Gastrocnemius medialis (tissue), 4 donors: ENCODE measurements at regions not wholly inside any gene's neighbourhood (a gene's known extent, or its start where the extent isn't known, plus 50 kb on each side); places are given as distances from the start of the nearest gene placed in this dataset.

Experiments used
- ATAC-seq, 2 donors: fragments of 150-250 bp; one replicate each; pipeline ENCODE4 v1.9.1; 2016
- DNase-seq, 2 donors: peaks; one replicate each; pipeline ENCODE4 v3.0.0-alpha.2; 2019
- H3K27ac ChIP-seq, 4 donors: fragments of 200-600 bp; sonication (generic); 1 replicate in 1 of 4; 2 replicates in 3 of 4; pipeline ENCODE4 v1.5.1; 2016 to 2018; ENCODE audit warnings: mild to moderate bottlenecking in 2 of 4, moderate library complexity in 1 of 4
- H3K27me3 ChIP-seq, 3 donors: fragments of 200-600 bp; sonication (generic) in 2 of 3; 1 replicate in 1 of 3; 2 replicates in 2 of 3; pipeline versions ENCODE4 v1.5.1 to v1.6.0; 2016 to 2019; ENCODE audit warnings: mild to moderate bottlenecking in 1 of 3, moderate library complexity in 1 of 3
- H3K36me3 ChIP-seq, 2 donors: fragments of 200-600 bp; sonication (generic) in 1 of 2; one replicate each; pipeline ENCODE4 v1.5.1; 2017 to 2018
- H3K4me1 ChIP-seq, 2 donors: fragments of 200-600 bp; sonication (generic) in 1 of 2; one replicate each; pipeline ENCODE4 v1.5.1; 2016 to 2017; ENCODE audit warnings: mild to moderate bottlenecking in 2 of 2
- H3K4me3 ChIP-seq, 4 donors: fragments of 200-600 bp; sonication (generic) in 3 of 4; 1 replicate in 1 of 4; 2 replicates in 3 of 4; pipeline ENCODE4 v1.5.1; 2016 to 2019; ENCODE audit warnings: mild to moderate bottlenecking in 2 of 4
- H3K9me3 ChIP-seq, 3 donors: fragments of 200-600 bp; sonication (generic) in 2 of 3; 1 replicate in 1 of 3; 2 replicates in 2 of 3; pipeline ENCODE4 v1.5.1; 2016 to 2019
- CTCF ChIP-seq, 5 experiments: fragments of 450-650 bp in 3 of 5; fragments of 200-600 bp in 2 of 5; sonication (generic) in 2 of 5; IDR thresholded peaks in 4 of 5; conservative IDR thresholded peaks in 1 of 5; 1 replicate in 4 of 5; 2 replicates in 1 of 5; pipeline ENCODE4 v1.5.1; 2016 to 2019; ENCODE audit warnings: antibody characterized with exemption in 5 of 5, mild to moderate bottlenecking in 3 of 5, moderate library complexity in 3 of 5
- POLR2A ChIP-seq, 2 donors: fragments of 450-650 bp; IDR thresholded peaks; one replicate each; pipeline ENCODE4 v1.6.1; 2017; ENCODE audit warnings: antibody characterized with exemption in 2 of 2, mild to moderate bottlenecking in 2 of 2, moderate library complexity in 2 of 2
- in situ Hi-C, 4 donors: fragments of 200-750 bp; cut with MboI; loops; one replicate each; pipeline versions ENCODE4 v1.15.0 to v1.8.0; 2017; ENCODE audit warnings: low sequenced_read_pairs in 4 of 4
- intact Hi-C: fragments of 100-400 bp; cut with DNase I; formaldehyde crosslinking; loops from one replicate; pipeline ENCODE4 v1.15.1; 2023; ENCODE audit warnings: low total_unique reads

- TF ChIP-seq POLR2A (IDR thresholded peaks at IDR 0.05) (no peak), CTCF (IDR thresholded peaks at IDR 0.05 in 4 of 5, conservative IDR thresholded peaks at IDR 0.05 in 1 of 5) (no peak)
- no peak overlapping the region for H3K4me3 ChIP-seq
- H3K9me3 ChIP-seq, result no peaks in the 10 kb centered on the region
- DNase-seq (no peak), ATAC-seq (no peak)
- in situ Hi-C loops, result no loop called here
- H3K27ac ChIP-seq, result no peak overlapping the region
- intact Hi-C loops, result no loop called here
- H3K27me3 ChIP-seq, result peaks cover 5 to 22% (median 12%) of the 10 kb centered on the region in 3 donors
- no peaks in the 10 kb centered on the region for H3K4me1 ChIP-seq
- no peaks in the 10 kb centered on the region for H3K36me3 ChIP-seq
Observed at GRCh38 chr11:70647188-70648166, 249.1 kb downstream of the CTTN start.

GRCh38 chr11:70650075-70650909, 252.0 kb downstream of the CTTN start:
- no peaks in the 10 kb centered on the region for H3K36me3 ChIP-seq
- TF ChIP-seq CTCF (IDR thresholded peaks at IDR 0.05 in 4 of 5, conservative IDR thresholded peaks at IDR 0.05 in 1 of 5), result no peak
- TF ChIP-seq POLR2A (IDR thresholded peaks at IDR 0.05), result no peak
- no peak for DNase-seq
- H3K4me3 ChIP-seq, result no peak overlapping the region
- in situ Hi-C loops (no loop called here), intact Hi-C loops (no loop called here)
- ATAC-seq, result no peak
- no peaks in the 10 kb centered on the region for H3K4me1 ChIP-seq
- H3K9me3 ChIP-seq, result no peaks in the 10 kb centered on the region
- H3K27ac ChIP-seq, result no peak overlapping the region
- H3K27me3 ChIP-seq, result peaks cover 3 to 5% (median 3%) of the 10 kb centered on the region in 3 donors

GRCh38 chr11:70651031-70651430, 252.7 kb downstream of the CTTN start:
- no peaks in the 10 kb centered on the region for H3K4me1 ChIP-seq
- no peaks in the 10 kb centered on the region for H3K9me3 ChIP-seq
- in situ Hi-C loops, result no loop called here
- H3K27ac ChIP-seq, result no peak overlapping the region
- H3K27me3 ChIP-seq, result peaks cover 0 to 3% (median 3%) of the 10 kb centered on the region in 3 donors
- intact Hi-C loops, result no loop called here
- no peak for DNase-seq
- no peak for ATAC-seq
- no peak overlapping the region for H3K4me3 ChIP-seq
- TF ChIP-seq POLR2A (IDR thresholded peaks at IDR 0.05) (no peak), CTCF (IDR thresholded peaks at IDR 0.05 in 4 of 5, conservative IDR thresholded peaks at IDR 0.05 in 1 of 5) (no peak)
- no peaks in the 10 kb centered on the region for H3K36me3 ChIP-seq

- Histone ChIP-seq H3K36me3 (no peaks in the 10 kb centered on the region), H3K4me3 (no peak overlapping the region), H3K27ac (no peak overlapping the region), H3K27me3 (no peaks in the 10 kb centered on the region), H3K9me3 (no peaks in the 10 kb centered on the region), H3K4me1 (no peaks in the 10 kb centered on the region)
- DNase-seq (no peak), ATAC-seq (no peak)
- intact Hi-C loops (no loop called here), in situ Hi-C loops (no loop called here)
- no peak for TF ChIP-seq CTCF (IDR thresholded peaks at IDR 0.05 in 4 of 5, conservative IDR thresholded peaks at IDR 0.05 in 1 of 5)
- no peak for TF ChIP-seq POLR2A (IDR thresholded peaks at IDR 0.05)
Observed at GRCh38 chr11:70654016-70654415, 255.7 kb downstream of the CTTN start.
